ENCODE measurements at regions not wholly inside any gene's neighbourhood (a gene's known extent, or its start where the extent isn't known, plus 50 kb on each side); places are given as distances from the start of the nearest gene placed in this dataset.

DNA sequence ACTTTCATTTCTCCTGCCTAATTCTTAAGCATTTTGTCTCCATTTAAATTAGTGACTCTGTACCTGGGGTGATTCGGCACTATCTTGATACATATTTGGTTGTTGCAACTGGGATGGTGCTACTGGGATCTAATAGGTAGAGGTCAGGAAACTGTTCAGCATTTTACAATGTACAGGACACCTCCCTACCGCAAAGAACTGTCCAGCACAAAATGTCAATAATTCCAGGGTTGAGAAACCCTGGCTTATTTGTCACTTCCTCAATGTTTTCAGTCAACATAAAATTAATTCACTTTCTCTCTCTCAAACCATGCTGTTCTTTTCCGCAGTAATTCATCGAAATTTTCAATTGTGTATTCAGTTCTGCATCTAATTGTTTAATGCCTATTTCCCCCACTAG, 151.4 kb upstream of the CALCR start:
- no peaks in the 10 kb centered on the region for H3K79me1 ChIP-seq (ENCODE audit: low read depth in 1 of 2, low read length in 2 of 2)
- BruUV-seq (replicated peaks), result no TSS peak

More for the DNA sequence above, 151.4 kb upstream of the CALCR start:
- Histone ChIP-seq H3K9me1 (ENCODE audit: insufficient read depth, low read length) (no peaks in the 10 kb centered on the region), H4K5ac (ENCODE audit: low read depth, low read length) (no peak overlapping the region), H2AK9ac (replicated peaks; ENCODE audit: low read depth, low read length, poor library complexity) (no peak overlapping the region), H3K4ac (ENCODE audit: low read depth, low read length) (no peak overlapping the region), H2BK15ac (ENCODE audit: low read depth, low read length) (no peak overlapping the region), H4K20me1 (ENCODE audit: insufficient read depth, low read length) (no peaks in the 10 kb centered on the region), H3K56ac (ENCODE audit: extremely low read depth, insufficient read depth, low read length) (no peak overlapping the region), H3K4me1 (ENCODE audit: control insufficient read depth, insufficient read depth, low read length) (no peaks in the 10 kb centered on the region), H3K14ac (replicated peaks; ENCODE audit: low read depth, low read length) (no peak overlapping the region), H2BK20ac (ENCODE audit: low read depth, low read length) (no peak overlapping the region), H3K18ac (ENCODE audit: low read depth, low read length) (no peak overlapping the region), H2AFZ (replicated peaks; ENCODE audit: low read length, poor library complexity) (no peak overlapping the region), H3K9ac (ENCODE audit: low read depth, low read length) (no peak overlapping the region), H2BK5ac (ENCODE audit: low read depth, low read length, poor library complexity, severe bottlenecking) (no peak overlapping the region), H2BK120ac (ENCODE audit: low read depth, low read length) (no peak overlapping the region), H3K27ac (ENCODE audit: insufficient read depth, low read length) (no peak overlapping the region), H2AK5ac (ENCODE audit: low read depth, low read length) (no peak overlapping the region), H4K91ac (ENCODE audit: insufficient read depth, low read depth, low read length) (no peak overlapping the region), H3K23ac (ENCODE audit: low read depth, low read length) (no peak overlapping the region), H3K9me3 (ENCODE audit: control insufficient read depth, insufficient read depth, low read length) (no peaks in the 10 kb centered on the region), H3K4me3 (ENCODE audit: insufficient read depth, low read depth, low read length) (no peak overlapping the region), H3K4me2 (ENCODE audit: low read depth, low read length) (no peak overlapping the region), H4K8ac (ENCODE audit: low read depth in 2 of 2, low read length in 2 of 2) (no peak overlapping the region), H3K27me3 (ENCODE audit: control insufficient read depth, insufficient read depth, low read length) (peaks cover 8% of the 10 kb centered on the region), H3K36me3 (ENCODE audit: control insufficient read depth, insufficient read depth, low read length) (no peaks in the 10 kb centered on the region)
- dilution Hi-C loops (cut with HindIII; ENCODE audit: low sequenced_read_pairs, unreplicated experiment) (no loop called here), in situ Hi-C loops (cut with MboI; ENCODE audit: low sequenced_read_pairs) (no loop called here), intact Hi-C loops (cut with micrococcal nuclease) (no loop called here)
- POLR2A ChIA-PET (ENCODE audit: unreplicated experiment), result no interaction called here
- WGBS, 2 experiments (ENCODE audit: extremely low coverage in 2 of 2, insufficient read length in 1 of 2), result no CpG with 5 or more reads among the region's 4 CpGs
- CTCF ChIA-PET, result no interaction called here
- DNase-seq (no peak), ATAC-seq (ENCODE audit: low read depth) (no peak)
- no peak for TF ChIP-seq NFE2L2 (IDR thresholded peaks at IDR 0.05; ENCODE audit: low read depth, low read length)
- no peak for TF ChIP-seq USF2 (IDR thresholded peaks at IDR 0.05; ENCODE audit: low read depth, low read length)
- no peak for TF ChIP-seq MXI1 (IDR thresholded peaks at IDR 0.05; ENCODE audit: borderline replicate concordance, low read depth, low read length)
- no peak for TF ChIP-seq RCOR1 (IDR thresholded peaks at IDR 0.05; ENCODE audit: insufficient replicate concordance, low read length)
- no peak for TF ChIP-seq SMC3 (IDR thresholded peaks at IDR 0.05; ENCODE audit: low read depth, low read length)
- no peak for TF ChIP-seq CHD1 (IDR thresholded peaks at IDR 0.05; ENCODE audit: low read depth, low read length)
- TF ChIP-seq MAZ (IDR thresholded peaks at IDR 0.05; ENCODE audit: borderline replicate concordance, low read depth, low read length), result no peak
- no peak for TF ChIP-seq MAFK (IDR thresholded peaks at IDR 0.05; ENCODE audit: low read depth, low read length)
- no peak for TF ChIP-seq RAD21 (IDR thresholded peaks at IDR 0.05; ENCODE audit: low read length)
- TF ChIP-seq, protein P1, sequence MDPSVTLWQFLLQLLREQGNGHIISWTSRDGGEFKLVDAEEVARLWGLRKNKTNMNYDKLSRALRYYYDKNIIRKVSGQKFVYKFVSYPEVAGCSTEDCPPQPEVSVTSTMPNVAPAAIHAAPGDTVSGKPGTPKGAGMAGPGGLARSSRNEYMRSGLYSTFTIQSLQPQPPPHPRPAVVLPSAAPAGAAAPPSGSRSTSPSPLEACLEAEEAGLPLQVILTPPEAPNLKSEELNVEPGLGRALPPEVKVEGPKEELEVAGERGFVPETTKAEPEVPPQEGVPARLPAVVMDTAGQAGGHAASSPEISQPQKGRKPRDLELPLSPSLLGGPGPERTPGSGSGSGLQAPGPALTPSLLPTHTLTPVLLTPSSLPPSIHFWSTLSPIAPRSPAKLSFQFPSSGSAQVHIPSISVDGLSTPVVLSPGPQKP (IDR thresholded peaks at IDR 0.05; ENCODE audit: borderline replicate concordance, low read depth, low read length), result no peak
- no peak for TF ChIP-seq FOS (IDR thresholded peaks at IDR 0.05; ENCODE audit: low read depth, low read length)

Measured in IMR-90 (cell line).